ENCODE measurements at regions not wholly inside any gene's neighbourhood (a gene's known extent, or its start where the extent isn't known, plus 50 kb on each side); places are given as distances from the start of the nearest gene placed in this dataset.

- no peak for DNase-seq (ENCODE audit: missing footprints)
- ATAC-seq, result no peak
- intact Hi-C loops (cut with DNase I), result no loop called here
Observed at GRCh38 chr12:89015419-89015818, 336.9 kb downstream of the DUSP6 start.

GRCh38 chr12:88998421-88998820 is 353.9 kb downstream of the DUSP6 start:
- intact Hi-C loops (cut with DNase I), result loop anchor here (5.0 to 10.0 kb wide), 3 partner anchors 344 to 886 kb away; no protein-coding TSS in a partner anchor
- ATAC-seq (no peak), DNase-seq (ENCODE audit: missing footprints) (no peak)

DNA sequence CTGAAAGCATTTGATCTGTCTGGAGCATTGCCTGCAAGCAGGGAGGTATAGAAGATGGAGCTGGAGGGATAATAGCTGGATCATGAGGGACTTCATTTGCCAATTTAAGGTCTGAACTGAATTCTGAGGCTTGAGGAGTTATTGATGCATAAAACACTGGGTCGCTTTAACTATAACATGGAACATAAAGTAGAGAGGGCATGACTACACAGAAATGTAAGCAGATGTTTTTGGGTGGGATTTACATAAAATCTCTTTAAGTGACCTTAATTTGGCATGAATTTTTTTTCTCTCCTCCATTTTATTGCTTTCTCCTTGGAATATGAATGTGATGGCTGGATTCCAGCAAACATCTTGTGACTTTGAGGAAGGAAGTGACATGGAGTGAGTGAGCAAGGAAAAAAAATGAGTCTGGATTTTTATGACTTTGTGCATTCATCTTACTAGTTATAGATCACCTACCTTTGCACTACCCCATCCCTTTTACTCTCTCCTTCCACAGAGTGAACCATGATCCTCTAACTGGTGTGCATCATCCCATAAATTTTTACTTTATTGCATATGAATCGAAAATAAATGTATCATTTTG is 356.0 kb downstream of the DUSP6 start:
- DNase-seq (ENCODE audit: missing footprints) (no peak), ATAC-seq (no peak)
- intact Hi-C loops (cut with DNase I), result loop anchor here (5.0 to 10.0 kb wide), 3 partner anchors 341 to 884 kb away; no protein-coding TSS in a partner anchor

- no peak for ATAC-seq
- intact Hi-C loops (cut with DNase I), result loop anchor here (5.0 to 10.0 kb wide), 4 partner anchors 340 to 883 kb away; no protein-coding TSS in a partner anchor
- no peak for DNase-seq (ENCODE audit: missing footprints)
Observed at GRCh38 chr12:88994971-88995370, 357.3 kb downstream of the DUSP6 start.

GRCh38 chr12:88994537-88994936 is 357.8 kb downstream of the DUSP6 start:
- ATAC-seq, result no peak
- intact Hi-C loops (cut with DNase I), result loop anchor here (5.0 to 10.0 kb wide), 3 partner anchors 340 to 840 kb away; no protein-coding TSS in a partner anchor
- DNase-seq (ENCODE audit: missing footprints), result no peak

DNA sequence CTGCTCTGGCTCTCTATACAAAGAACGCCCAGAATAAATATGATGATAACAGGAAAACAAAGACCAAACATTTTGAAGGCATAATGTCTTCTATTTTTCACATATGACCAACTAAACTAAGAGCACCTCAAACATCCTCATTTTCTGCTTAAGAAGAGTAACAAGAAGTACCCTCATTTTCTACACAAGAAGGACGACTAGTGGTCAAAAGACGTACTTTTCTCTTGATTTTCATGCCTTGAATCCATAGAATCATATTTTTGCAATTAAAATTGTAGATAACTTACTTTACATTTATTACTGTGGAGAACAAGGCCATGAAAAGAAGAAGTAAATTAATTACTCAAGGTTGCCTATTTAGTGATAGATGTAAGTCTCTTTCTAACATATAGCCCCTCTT is 358.6 kb downstream of the DUSP6 start:
- intact Hi-C loops (cut with DNase I), result loop anchor here (5.0 to 10.0 kb wide), 3 partner anchors 339 to 839 kb away; no protein-coding TSS in a partner anchor
- DNase-seq (ENCODE audit: missing footprints), result no peak
- no peak for ATAC-seq

- intact Hi-C loops (cut with DNase I), result loop anchor here (10.0 kb wide), 1 partner anchor 91 kb away; no protein-coding TSS in a partner anchor
- ATAC-seq, result no peak
- DNase-seq (ENCODE audit: missing footprints), result no peak
Observed at GRCh38 chr12:88986056-88986455, 366.2 kb downstream of the DUSP6 start.

GRCh38 chr12:88985631-88986030 is 366.7 kb downstream of the DUSP6 start:
- DNase-seq (ENCODE audit: missing footprints) (no peak), ATAC-seq (no peak)
- intact Hi-C loops (cut with DNase I), result loop anchor here (10.0 kb wide), 1 partner anchor 91 kb away; no protein-coding TSS in a partner anchor

GRCh38 chr12:88985011-88985410 is 367.3 kb downstream of the DUSP6 start:
- ATAC-seq, result no peak
- DNase-seq (ENCODE audit: missing footprints), result no peak
- intact Hi-C loops (cut with DNase I), result loop anchor here (10.0 kb wide), 1 partner anchor 90 kb away; no protein-coding TSS in a partner anchor

DNA sequence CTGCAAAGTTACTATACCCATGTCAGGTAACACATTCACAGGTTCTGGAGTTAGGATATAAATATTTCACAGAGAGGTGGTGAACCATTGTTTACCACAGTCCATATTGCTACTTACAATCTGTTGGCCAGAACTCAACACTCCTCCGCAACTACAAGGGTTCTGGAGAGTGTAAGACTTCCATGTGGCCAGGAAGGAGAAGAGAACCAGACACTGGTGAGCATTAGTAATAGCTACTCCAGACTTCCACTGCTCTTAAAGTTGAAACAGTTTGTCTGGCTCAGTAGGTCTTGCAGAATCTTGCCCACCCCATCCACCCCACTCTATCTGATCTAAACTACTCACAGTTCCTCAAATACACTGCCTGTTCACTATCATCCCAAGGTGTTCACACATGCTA is 369.6 kb downstream of the DUSP6 start:
- DNase-seq (ENCODE audit: missing footprints) (no peak), ATAC-seq (no peak)
- intact Hi-C loops (cut with DNase I), result loop anchor here (10.0 kb wide), 1 partner anchor 88 kb away; no protein-coding TSS in a partner anchor

DNA sequence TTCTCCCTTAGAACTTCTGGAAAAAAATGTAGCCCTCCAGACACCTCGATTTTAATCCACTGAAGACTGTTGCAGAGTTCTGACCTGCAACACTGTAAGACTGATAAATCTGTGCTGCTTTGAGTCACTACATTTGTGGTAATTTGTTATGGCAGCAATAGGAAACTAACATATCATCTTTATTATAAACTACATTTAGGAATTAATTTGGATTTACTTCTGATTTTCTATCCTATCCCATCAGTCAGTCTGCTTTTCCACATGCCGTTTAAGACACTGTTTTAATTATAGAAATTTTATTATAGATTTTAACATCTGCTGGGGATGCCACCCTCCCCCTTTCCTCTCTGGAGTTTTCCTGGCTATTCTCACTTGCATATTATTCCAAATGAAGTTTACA is 375.2 kb downstream of the DUSP6 start:
- intact Hi-C loops (cut with DNase I), result no loop called here
- no peak for DNase-seq (ENCODE audit: missing footprints)
- no peak for ATAC-seq

- intact Hi-C loops (cut with DNase I), result no loop called here
- DNase-seq (ENCODE audit: missing footprints) (no peak), ATAC-seq (no peak)
Observed at GRCh38 chr12:88973998-88974397, 378.3 kb downstream of the DUSP6 start.

DNA sequence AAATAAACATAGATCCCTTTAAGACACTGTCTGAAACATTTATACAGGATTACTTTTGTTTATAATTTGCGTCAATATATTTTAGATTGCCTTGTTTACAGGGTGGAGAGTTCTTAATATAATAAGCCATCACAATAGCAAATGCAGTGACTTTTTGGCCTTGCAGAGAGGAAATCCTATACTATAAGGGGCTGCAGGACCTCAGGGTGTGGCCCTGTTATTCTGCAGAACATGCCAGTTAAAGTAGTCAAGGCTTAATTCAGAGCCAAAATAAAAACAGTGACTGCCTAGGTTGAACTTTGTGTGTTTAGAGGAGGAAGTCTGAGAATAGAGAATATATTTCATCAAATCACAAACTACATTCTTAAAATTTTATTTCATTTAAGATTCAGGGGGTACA is 381.6 kb downstream of the DUSP6 start:
- ATAC-seq (no peak), DNase-seq (ENCODE audit: missing footprints) (no peak)
- intact Hi-C loops (cut with DNase I), result no loop called here

GRCh38 chr12:88969127-88969526 is 383.2 kb downstream of the DUSP6 start:
- intact Hi-C loops (cut with DNase I), result no loop called here
- no peak for DNase-seq (ENCODE audit: missing footprints)

GRCh38 chr12:88960213-88960878 is 380.1 kb upstream of the KITLG start:
- intact Hi-C loops (cut with DNase I), result no loop called here
- ATAC-seq (no peak), DNase-seq (ENCODE audit: missing footprints) (no peak)

More at GRCh38 chr12:88969127-88969526, 383.2 kb downstream of the DUSP6 start:
- no peak for ATAC-seq

DNA sequence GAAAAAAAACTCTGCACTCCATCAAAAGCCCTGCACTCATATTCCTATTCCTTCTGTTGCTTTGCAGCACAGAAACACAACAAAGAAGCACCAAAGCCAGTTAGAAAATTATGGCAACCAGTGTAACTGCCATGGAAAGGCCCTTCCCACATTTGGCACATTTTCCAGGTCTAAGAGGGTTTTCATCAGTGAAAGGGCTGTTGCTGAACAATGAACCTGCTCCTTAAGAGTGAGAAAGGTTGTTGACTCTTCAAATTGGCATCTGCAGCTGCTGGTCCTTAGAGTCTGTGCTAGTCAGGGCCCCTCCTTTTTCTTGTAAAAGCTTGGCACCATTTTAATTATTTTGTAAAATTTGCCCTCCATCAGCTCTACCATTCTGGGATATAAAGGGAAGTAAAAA is 378.7 kb upstream of the KITLG start:
- no peak for DNase-seq (ENCODE audit: missing footprints)
- intact Hi-C loops (cut with DNase I), result no loop called here
- no peak for ATAC-seq

DNA sequence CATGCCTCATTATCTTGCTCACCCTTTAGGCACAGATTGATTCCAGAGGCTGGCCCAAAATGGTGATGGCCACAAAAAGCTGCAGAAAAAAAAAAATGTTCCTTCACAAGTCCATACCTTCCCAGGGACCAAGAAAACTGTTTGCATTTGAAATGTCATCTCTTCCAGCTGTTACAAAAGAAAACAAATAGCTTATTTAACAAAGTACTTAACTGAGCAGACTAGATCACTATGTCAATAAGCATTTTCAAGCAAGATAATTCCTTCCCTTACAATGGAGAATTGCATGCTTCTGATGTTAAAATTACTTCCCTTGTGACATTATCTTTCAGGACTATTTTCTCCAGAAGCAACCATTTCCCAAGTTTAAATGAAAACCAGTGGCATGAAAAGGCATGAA is 377.9 kb upstream of the KITLG start:
- no peak for ATAC-seq
- DNase-seq (ENCODE audit: missing footprints), result no peak
- intact Hi-C loops (cut with DNase I), result no loop called here

DNA sequence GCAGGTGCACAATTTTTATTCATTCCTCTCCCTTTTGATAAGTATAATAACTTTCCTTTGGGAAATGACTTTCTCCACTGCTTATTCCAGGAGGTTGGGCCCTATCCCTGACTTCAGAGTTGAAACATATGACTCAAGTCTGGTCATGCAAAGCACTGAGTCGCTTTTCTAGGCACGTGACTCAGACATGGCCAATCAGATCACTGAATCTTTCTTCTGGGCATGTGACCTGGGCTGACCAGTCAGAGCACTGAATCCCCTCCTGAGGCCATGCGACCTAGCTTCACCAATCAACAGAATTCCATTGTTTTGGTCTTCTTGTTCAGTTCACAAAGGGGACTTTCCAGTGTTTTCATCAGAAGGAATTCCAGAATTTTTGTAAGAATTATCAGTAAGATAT is 377.1 kb upstream of the KITLG start:
- ATAC-seq, result no peak
- intact Hi-C loops (cut with DNase I), result no loop called here
- no peak for DNase-seq (ENCODE audit: missing footprints)

GRCh38 chr12:88955531-88955930 is 375.3 kb upstream of the KITLG start:
- ATAC-seq (no peak), DNase-seq (ENCODE audit: missing footprints) (no peak)
- intact Hi-C loops (cut with DNase I), result no loop called here

- ATAC-seq, result no peak
- intact Hi-C loops (cut with DNase I), result no loop called here
- no peak for DNase-seq (ENCODE audit: missing footprints)
Observed at GRCh38 chr12:88953029-88953586, 372.8 kb upstream of the KITLG start.

Measured in Right ventricle myocardium inferior (tissue), 1 donor.